Adrenal gland (tissue), 9 donors: ENCODE measurements at regions not wholly inside any gene's neighbourhood (a gene's known extent, or its start where the extent isn't known, plus 50 kb on each side); places are given as distances from the start of the nearest gene placed in this dataset.

ENCODE experiments used
- DNase-seq, 7 donors: peaks; one replicate each; pipeline ENCODE4 v3.0.0-alpha.2; 2019 to 2020
- H3K27ac ChIP-seq, 5 donors: fragments of 200-600 bp; sonication (generic) in 4 of 5; 1 replicate in 3 of 5; 2 replicates in 2 of 5; pipeline versions ENCODE4 v1.5.1 to v1.8.0; 2016 to 2020; ENCODE audit warnings: mild to moderate bottlenecking in 1 of 5
- H3K27me3 ChIP-seq: fragments of 200-600 bp; 2 replicates; pipeline ENCODE4 v1.8.0; 2021
- H3K36me3 ChIP-seq, 2 donors: fragments of 200-600 bp; replicated peaks in 1 of 2; 1 replicate in 1 of 2; 2 replicates in 1 of 2; pipeline versions ENCODE4 v1.5.1 to v1.8.0; 2018 to 2022
- H3K4me1 ChIP-seq, 2 donors: fragments of 200-600 bp; replicated peaks in 1 of 2; 1 replicate in 1 of 2; 2 replicates in 1 of 2; pipeline versions ENCODE4 v1.5.1 to v1.8.0; 2018 to 2021
- H3K4me3 ChIP-seq, 4 donors: fragments of 200-600 bp; sonication (generic) in 3 of 4; one replicate each; pipeline ENCODE4 v1.5.1; 2016 to 2018
- H3K9me3 ChIP-seq, 3 donors: fragments of 200-600 bp; sonication (generic) in 1 of 3; replicated peaks in 1 of 3; 1 replicate in 2 of 3; 2 replicates in 1 of 3; pipeline versions ENCODE4 v1.5.1 to v1.8.0; 2016 to 2021
- POLR2A ChIP-seq, 2 donors: fragments of 450-650 bp; IDR thresholded peaks; one replicate each; pipeline ENCODE4 v1.6.1; 2017; ENCODE audit warnings: antibody characterized with exemption in 2 of 2, mild to moderate bottlenecking in 2 of 2, moderate library complexity in 1 of 2
- WGBS, 4 donors: extraction: QIAGEN DNeasy Blood & Tissue Kit in 2 of 4; methylation state at CpG; one replicate each; pipeline versions ENCODE4 v1.1.5 to v1.1.7; 2013 to 2017; 5-methylcytosine and 5-hydroxymethylcytosine counted together
- intact Hi-C, 2 donors: fragments of 100-400 bp; cut with DNase I; formaldehyde crosslinking; loops; one replicate each; pipeline versions ENCODE4 v1.14.1 to v1.15.0; 2022 to 2023
- TF ChIP-seq, protein P1 (sequence below), 6 experiments: fragments of 450-650 bp in 4 of 6; fragments of 200-600 bp in 2 of 6; sonication (generic) in 1 of 6; IDR thresholded peaks; 1 replicate in 5 of 6; 2 replicates in 1 of 6; pipeline versions ENCODE4 v1.5.1 to v1.8.0; 2016 to 2021; ENCODE audit warnings: antibody characterized with exemption in 6 of 6, mild to moderate bottlenecking in 2 of 6, moderate library complexity in 1 of 6
- donor health status: healthy with polysubstance abuse.
- donor health status: Bipolar disorder and iron deficiency.
- donor health status: DM: yes; HTN: yes; CAD: no.
- donor health status: DM: no; HTN: no; CAD: no.
- donor health status: DM: no; HTN: no; CAD: no.

DNA sequence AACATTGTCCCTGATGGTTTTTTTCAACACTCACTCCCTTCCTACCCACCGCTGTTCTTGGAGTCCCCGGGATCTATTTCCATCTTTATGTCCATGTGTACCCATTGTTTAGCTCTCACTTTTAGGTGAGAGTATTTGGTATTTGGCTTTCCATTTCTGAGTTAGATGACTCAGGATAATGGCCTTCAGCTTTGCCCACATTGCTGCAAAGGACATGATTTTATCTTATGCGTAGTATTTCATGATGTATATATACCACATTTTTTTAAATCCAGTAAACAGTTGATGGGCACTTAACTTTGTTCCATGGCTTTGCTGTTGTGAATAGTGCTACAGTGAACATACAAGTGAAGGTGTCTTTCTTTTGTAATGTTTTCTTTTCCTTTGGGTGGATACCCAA, 123.5 kb upstream of the KITLG start:
- H3K36me3 ChIP-seq: no peaks in the 10 kb centered on the region
- H3K4me1 ChIP-seq: no peaks in the 10 kb centered on the region
- no peak overlapping the region for H3K4me3 ChIP-seq
- no peak overlapping the region for H3K27ac ChIP-seq
- no peaks in the 10 kb centered on the region for H3K27me3 ChIP-seq
- TF ChIP-seq, protein P1, sequence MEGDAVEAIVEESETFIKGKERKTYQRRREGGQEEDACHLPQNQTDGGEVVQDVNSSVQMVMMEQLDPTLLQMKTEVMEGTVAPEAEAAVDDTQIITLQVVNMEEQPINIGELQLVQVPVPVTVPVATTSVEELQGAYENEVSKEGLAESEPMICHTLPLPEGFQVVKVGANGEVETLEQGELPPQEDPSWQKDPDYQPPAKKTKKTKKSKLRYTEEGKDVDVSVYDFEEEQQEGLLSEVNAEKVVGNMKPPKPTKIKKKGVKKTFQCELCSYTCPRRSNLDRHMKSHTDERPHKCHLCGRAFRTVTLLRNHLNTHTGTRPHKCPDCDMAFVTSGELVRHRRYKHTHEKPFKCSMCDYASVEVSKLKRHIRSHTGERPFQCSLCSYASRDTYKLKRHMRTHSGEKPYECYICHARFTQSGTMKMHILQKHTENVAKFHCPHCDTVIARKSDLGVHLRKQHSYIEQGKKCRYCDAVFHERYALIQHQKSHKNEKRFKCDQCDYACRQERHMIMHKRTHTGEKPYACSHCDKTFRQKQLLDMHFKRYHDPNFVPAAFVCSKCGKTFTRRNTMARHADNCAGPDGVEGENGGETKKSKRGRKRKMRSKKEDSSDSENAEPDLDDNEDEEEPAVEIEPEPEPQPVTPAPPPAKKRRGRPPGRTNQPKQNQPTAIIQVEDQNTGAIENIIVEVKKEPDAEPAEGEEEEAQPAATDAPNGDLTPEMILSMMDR (IDR thresholded peaks at IDR 0.05): no peak
- no peak for TF ChIP-seq POLR2A (IDR thresholded peaks at IDR 0.05)
- DNase-seq: no peak
- peaks cover 0 to 12% (median 8%) of the 10 kb centered on the region in 3 donors for H3K9me3 ChIP-seq
- WGBS, 4 donors: 86 to 97% (median 88%) methylated on average over 3 of the region's 3 CpGs
- intact Hi-C loops: no loop called here

DNA sequence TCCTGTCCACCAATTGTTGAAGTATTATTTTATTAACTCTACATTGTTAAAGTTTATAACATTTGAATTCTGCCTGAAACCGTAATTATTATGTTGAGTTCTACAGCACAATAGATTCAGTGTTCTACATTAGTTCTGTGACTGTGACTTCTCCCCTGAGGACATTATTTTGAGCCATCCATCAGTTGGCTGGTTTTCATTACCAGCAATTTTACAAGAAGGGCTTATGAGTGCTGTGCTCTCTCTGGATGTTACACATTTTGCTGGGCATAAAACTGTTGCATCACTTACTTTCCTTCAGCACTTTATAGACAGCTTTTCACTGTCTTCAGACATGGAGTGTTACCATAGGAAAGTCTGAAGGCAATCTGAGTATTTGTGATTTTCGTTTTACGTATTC, 118.2 kb upstream of the KITLG start:
- no peaks in the 10 kb centered on the region for H3K36me3 ChIP-seq
- H3K9me3 ChIP-seq: no peaks in the 10 kb centered on the region
- TF ChIP-seq POLR2A (IDR thresholded peaks at IDR 0.05): no peak
- TF ChIP-seq, protein P1 (IDR thresholded peaks at IDR 0.05): no peak
- no peaks in the 10 kb centered on the region for H3K4me1 ChIP-seq
- 74 to 90% (median 88%) methylated on average over 3 of the region's 3 CpGs for WGBS, 4 donors
- no peak overlapping the region for H3K27ac ChIP-seq
- H3K4me3 ChIP-seq: no peak overlapping the region
- intact Hi-C loops: no loop called here
- H3K27me3 ChIP-seq: no peaks in the 10 kb centered on the region
- DNase-seq: no peak

DNA sequence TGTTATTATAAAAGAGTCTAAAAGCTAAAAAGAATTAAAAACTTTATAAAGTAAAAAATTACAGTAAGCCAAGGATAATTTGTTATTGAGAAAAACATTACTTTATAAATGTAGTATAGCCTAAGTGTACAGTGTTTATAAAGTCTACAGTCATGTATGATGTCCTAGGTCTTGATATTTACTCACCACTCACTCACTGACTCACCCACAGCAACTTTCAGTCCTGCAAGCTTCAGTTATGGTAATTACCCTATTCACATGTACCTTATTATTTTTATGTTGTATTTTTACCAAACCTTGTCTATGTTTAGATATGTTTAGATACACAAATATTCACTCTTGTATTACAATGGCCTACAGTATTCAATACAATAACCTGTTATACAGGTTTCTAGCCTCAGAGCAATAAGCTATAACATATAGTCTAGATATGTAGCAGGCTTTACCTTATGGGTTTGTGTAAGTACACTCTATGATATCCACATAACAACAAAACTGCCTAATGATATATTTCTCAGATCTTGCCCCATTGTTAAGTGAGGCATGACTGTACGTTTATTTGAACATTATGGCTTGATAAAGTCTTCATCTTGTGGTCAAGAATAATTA, 113.7 kb upstream of the KITLG start:
- TF ChIP-seq POLR2A (IDR thresholded peaks at IDR 0.05): no peak
- TF ChIP-seq, protein P1 (IDR thresholded peaks at IDR 0.05): no peak
- intact Hi-C loops: no loop called here
- WGBS, 4 donors: 73 to 87% (median 82%) methylated on average over 1 of the region's 1 CpG

DNA sequence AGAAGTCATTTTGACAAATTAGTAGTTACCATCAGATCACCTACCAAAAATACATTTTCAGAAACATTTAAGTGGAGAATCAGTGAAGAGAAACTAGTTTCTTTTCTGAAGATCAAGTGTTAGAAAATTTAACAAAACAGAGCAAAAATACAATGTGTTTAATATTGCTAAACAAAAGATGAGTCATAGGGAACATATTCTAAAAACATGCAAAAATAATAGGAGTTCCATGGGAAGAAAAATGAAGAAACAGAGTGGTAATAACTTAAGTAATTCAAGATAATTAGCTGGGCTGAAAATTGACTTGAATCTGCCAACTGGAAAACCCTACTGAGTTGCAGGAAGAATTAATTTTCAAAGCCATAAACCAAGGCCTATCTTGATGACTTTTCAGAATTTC, 111.5 kb upstream of the KITLG start:
- intact Hi-C loops: no loop called here
- H3K27ac ChIP-seq: no peak overlapping the region
- TF ChIP-seq POLR2A (IDR thresholded peaks at IDR 0.05): no peak
- TF ChIP-seq, protein P1 (IDR thresholded peaks at IDR 0.05): no peak

More for the DNA sequence above, 113.7 kb upstream of the KITLG start:
- Histone ChIP-seq H3K36me3 (no peaks in the 10 kb centered on the region), H3K27me3 (no peaks in the 10 kb centered on the region), H3K9me3 (no peaks in the 10 kb centered on the region), H3K4me3 (no peak overlapping the region), H3K4me1 (no peaks in the 10 kb centered on the region), H3K27ac (no peak overlapping the region)
- no peak for DNase-seq

More for the DNA sequence above, 111.5 kb upstream of the KITLG start:
- H3K4me1 ChIP-seq: no peaks in the 10 kb centered on the region
- DNase-seq: no peak
- no peaks in the 10 kb centered on the region for H3K36me3 ChIP-seq
- H3K9me3 ChIP-seq: no peaks in the 10 kb centered on the region
- H3K4me3 ChIP-seq: no peak overlapping the region
- H3K27me3 ChIP-seq: no peaks in the 10 kb centered on the region
